Suppressor macrophage treated with lipopolysaccharide for 4 hours (primary cell): ENCODE measurements at regions not wholly inside any gene's neighbourhood (a gene's known extent, or its start where the extent isn't known, plus 50 kb on each side); places are given as distances from the start of the nearest gene placed in this dataset.
A peak's percentile ranks its signal among the peaks of the same experiment; 100 is the strongest.

ENCODE experiments used
- DNase-seq: peaks from one replicate; pipeline ENCODE4 v3.0.0-alpha.2; 2020

DNA sequence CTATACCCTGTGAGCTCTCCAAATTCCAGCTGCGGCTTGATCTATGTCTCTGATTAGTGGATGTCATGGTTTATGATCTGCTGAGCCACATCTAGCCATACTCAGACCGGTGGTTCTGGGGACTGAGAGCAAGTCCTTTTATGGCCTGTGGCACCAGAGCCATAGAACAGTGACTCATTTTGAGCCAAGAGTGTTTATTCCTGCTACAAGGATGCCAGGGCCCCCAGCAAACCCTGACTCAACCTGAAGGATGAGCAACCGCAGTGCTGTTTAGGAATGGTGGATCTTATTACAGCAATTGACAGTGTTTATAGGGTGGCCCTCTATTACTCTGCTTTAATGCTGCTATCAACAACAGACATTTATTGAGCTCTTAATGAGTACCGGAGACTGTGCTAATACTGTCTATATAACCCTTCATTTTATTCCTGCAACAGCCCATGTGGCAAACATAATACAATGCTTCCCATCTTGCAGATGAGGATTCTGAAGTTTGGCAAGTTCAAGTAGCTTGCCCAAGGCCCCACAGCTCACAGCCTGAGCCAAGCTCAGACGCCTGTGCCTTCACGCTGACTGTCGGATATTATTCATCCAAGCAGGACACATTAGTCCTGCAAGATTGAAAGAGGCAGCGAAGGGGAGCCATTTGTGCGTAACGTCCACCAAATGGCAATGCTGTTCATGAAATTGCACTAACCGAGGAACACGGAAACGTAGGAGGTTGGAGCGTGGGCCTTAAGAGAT lies 273.6 kb upstream of the PWP1 start:
- no peak for DNase-seq

DNA sequence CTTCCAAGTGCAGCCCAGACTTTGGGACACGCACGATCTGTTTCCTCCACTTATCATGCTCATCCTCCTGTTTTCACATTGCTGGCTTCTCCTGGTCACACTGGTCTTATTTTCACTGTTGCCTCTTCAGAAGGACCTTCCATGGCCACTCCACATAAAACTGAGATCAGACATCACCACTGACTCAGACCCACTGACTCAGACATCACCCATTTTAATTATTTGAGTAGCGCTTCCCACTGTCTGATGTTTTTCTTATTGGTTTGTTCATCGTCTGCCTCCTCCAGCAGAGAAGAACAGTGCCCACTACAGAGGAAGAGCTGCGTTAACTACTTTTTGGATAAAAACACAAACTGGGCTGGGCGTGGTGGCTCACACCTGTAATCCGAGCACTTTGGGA lies 270.5 kb upstream of the PWP1 start:
- DNase-seq: no peak

DNA sequence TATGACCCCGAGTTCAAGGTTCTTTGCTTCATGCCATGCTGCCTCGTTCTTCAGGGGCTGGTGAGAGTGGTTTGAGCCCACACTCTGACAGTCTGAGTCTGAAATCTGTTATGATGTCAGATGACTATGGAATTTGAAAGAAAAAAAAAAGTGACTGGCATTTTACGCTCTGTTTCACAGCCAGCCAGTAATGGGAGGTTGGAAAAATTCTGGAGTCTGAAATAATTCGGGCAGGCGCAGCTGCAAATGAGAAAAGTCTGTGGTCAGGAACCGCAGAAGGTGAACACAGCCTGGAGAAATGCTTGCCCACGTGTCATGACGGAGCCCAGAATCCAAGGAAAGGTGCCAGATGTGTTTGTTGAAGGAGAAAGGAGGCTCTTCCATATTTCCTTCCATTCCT lies 269.8 kb upstream of the PWP1 start:
- no peak for DNase-seq

DNA sequence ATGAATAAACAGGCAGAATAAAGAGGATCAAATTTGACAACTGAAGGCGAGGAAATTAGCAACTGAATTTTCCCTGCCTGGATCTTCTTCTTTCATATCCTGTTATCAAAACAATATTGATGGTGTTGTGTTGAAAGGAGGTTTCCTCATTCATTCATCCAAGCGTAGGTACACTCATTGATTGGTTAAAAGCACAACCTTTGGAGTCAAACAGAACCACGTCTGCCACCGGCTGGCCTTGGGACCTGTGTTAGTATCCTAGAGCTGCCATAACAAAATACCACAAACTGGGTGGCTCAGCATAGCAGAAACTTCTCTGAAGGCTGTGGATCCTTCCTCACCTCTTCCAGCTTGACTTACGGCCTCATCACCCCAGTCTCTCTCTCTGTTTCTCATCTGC lies 268.6 kb upstream of the PWP1 start:
- DNase-seq: no peak

DNA sequence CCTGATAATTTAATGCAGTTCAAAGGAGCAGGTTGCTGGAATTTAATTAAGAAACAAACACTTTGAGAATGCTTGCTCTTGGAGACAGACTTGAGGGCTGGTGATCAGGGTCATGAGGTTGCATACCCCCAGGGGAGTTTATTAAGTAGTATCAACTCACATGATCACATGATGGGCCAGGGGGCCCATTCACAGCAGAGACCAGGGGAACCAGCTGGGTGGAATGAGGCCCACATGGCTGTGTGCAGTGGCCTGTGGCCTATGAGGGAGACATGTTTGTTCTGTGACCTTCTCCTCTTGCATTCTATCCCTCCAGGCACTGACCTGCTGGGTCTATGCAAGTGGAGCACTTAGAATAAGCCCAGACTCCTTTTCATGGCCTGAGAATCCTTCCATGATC lies 266.6 kb upstream of the PWP1 start:
- DNase-seq: no peak

DNA sequence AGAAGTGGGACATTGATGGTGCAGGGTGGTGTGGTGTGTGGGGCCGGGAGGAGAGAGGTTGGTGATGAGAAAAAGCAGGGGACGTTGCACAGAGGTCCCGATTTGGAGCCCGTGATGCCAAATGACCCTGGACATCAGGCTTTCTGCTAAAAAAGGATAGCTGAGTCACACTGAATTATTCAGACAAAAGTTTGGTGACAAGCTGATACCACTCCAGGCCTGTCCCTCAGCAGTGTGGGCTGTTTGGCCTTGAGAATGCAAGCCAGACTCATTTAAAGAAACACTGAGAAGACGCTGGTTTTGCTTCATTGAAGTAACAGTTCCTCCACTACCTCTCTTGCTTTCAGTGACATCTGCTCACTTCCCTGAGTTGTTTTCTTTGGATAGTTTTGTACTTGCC lies 262.1 kb upstream of the PWP1 start:
- DNase-seq: no peak

DNA sequence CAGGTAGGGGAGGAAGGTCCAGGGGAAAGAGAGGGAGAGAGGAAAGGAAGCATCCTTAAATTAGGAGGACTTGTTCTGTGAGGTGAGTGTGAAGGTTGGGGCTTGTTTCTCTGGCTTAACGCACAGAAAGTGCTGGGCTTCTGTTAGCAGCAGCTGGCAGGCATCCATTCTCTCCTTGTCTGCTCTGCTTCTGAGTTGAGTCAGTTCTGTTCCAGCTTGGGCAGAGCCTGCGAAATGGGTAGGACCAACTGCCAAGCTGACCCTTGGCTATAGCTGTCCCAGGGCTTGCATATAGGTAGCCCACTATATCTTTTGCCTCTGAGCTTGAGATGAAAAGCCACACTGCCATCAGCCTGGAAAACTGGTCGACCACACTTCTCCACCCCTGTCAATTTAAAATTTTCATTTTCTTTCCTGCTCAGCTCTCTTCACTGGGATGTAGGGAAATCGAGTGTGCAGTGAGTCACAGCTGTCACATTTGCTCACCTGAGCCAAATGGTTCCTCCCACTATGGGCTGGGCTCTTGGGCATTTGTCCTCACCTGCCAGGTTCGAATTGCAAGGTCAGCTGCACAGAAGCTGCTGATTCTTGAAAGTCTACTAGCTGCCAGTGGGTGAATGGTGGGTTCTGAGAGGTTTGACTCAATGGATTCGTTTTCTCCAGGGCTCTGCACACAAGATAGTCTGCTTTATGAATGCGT lies 256.4 kb upstream of the PWP1 start:
- DNase-seq: no peak

DNA sequence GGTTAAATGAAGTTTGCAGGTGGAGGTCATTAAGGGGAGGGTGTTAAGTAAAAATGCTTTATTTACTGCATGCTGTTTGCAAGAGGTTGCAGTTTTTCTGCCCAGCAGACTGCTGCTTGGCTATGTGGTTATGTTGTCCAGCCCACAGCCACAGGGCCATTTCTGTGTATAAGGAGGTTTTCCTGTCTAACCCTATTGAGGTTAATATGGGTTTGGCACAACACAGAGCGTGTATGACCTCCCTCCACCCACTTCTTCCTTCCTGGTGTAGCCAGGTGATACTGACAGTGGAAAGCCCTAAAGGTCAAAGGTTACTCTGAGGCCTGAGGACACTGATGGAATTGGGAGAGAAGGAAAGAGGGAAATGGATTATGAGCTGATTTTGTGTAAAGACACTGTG lies 253.7 kb upstream of the PWP1 start:
- no peak for DNase-seq

DNA sequence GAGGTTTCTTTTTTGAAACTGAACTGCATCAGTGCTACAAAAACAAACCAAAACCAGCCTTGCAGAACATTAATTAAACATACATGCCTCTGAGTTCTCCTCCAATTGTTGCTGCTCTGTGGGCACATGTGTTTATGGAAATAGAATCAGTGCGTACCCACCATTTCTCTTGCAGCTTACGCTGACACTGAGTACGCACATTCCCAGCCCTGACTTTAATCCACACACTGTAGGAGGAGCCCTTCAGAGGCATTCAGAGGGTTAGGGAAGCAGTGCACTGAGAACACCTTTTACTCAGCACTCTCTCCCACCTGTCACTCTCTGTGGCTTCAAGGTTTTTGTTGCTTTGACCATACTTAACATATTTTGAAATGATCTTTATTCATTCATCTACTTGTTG lies 250.5 kb upstream of the PWP1 start:
- no peak for DNase-seq

DNA sequence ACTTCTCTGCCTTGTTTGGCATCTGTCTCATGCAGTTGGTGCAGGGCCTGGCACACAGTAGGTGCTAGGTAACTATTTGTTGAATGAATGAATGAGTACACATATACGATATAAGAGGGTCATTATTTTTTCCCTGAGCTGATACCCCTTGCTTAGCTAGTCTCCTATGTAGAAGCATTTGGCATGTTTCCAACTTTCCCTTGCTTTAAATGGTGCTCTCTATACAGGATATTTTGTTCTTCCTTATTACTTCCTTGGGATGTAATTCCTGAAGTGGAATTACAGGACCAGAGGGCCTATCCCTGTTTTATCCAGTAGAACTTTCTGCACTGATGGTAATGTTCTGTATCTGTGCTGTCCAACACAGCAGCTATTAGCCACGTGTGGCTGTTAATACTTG lies 250.1 kb upstream of the PWP1 start:
- DNase-seq: no peak

DNA sequence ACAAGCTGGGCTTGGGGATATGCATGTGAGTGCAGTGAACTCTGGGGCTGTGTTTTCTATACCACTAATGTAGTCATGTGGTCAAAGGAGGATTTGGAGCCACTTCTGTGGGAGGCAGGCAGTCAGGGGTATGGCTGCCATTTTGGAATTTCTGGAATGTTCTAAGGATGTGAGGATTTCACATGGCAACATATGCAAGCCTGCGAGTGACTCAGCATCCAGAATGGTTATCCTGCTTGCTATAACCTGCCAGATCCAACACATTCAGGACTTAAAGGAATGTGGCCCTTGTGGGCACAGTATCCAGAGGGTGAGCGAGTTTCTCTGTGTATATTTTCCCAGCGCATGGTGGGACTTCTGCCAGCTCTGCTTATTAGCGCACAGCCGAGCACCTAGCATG lies 249.2 kb upstream of the PWP1 start:
- no peak for DNase-seq

DNA sequence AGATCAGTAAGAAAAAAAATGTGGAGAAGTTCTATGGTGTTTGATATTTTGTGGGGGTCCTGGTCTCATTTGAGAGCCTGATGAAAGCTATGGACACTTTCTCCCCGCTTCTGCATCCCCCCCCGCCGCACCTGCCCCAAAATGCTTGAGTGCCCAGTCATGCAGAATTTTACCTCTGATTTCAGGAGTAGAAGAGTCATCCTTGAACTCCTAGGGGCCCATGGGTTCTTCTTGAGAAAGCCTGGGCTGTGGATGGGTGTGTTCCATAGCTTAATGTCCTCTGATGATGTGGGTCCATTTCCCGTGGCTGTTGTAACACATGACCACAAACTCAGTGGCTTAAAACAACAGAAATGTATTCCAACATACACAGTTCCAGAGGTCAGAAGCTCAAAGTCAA lies 248.8 kb upstream of the PWP1 start:
- no peak for DNase-seq

DNA sequence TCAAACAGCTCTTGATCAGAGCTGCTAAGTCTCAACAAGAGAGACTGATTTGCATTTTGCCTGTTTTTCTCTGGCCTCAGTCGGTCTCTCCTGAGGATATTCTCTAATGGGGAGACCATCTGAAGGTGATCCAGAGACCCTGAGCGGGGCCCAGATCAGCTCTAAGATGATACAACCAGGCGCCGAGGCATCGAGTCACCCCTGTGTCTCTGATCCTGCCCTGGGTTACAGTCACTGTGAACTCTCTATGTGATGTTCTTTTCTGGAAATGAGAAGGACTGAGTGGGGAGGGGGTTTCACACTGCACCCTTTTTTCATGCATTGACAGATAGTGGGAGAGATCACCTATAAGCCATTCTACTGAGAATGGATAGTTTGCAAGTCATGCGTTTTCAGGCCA lies 247.6 kb upstream of the PWP1 start:
- no peak for DNase-seq

DNA sequence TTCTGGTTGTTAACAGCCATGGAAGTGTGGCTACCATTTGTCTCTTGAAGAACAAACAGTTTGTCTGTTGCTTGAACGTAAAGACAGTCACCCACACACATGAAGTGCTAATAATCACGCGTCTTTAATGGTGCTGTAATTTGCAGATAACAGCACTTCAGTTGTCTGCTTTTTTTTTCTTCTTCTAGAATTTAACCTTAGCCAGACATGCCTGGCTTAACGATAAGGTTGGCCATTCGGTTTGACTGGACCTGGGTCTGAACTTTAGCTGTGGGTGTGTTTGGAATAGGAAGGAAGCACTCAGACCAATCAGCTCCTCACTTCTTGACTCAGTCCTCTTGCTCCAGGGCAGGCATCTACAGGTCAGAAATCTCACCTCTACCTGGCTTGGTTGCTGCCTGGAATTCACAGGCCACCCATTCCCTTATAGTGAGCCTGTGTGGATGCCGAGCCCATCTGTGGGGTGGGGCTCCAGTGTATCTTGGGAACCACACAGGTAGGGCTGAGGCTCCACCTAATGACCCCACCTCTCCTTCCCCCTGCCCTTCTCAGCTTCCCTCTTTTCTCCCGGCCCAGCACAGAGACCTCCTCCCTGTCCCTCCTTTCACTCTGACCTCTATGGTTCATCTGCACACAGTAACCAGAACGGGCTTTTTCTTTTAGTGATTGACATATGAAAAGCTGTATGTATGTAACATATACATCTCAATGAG lies 246.4 kb upstream of the PWP1 start:
- no peak for DNase-seq

DNA sequence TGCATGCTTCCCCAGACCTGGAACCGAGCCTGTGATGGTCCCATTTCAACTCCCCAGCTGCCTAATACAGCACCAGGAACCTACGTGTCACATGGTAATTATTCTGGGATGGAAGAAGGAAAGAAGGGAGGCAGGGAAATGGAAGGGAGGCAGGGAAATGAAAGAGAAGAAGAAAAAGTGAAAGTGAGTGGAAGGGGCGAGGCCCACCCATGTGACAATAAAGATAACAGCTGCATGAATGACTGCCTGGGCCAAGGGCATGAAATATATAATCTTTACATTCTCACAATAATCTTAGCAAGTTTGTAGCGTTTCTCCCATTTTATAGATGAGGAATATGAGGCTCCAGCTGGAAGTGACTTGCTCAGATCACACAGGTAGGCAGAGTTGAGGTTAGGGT lies 245.0 kb upstream of the PWP1 start:
- no peak for DNase-seq

DNA sequence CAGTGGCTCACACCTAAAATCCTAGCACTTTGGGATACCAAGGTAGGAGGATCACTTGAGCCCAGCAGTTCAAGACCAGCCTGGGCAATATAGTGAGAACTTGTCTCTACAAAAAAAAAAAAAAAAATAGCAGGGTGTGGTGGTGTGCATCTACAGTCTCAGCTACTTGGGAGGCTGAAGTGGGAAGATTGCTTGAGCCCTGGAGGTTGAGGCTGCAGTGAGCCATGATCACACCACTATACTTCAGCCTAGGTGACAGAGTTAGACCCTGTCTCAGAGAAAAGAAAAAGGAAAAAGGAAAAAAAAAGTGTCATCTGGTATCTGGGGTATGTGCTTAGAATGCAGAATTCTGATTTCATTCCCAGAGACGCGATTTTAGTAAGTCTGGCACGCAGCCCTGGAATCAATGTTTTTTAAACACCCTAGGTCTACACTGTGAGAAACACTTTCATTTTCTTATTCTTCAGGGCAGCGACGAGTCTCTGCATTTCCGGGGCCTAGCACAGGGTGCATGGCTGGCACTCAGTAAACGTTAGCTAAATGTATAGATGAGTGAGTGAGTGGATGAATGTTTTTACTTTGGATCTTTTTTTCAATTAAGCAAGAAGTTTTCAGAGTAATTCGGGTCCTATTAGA lies 243.8 kb upstream of the PWP1 start:
- no peak for DNase-seq

DNA sequence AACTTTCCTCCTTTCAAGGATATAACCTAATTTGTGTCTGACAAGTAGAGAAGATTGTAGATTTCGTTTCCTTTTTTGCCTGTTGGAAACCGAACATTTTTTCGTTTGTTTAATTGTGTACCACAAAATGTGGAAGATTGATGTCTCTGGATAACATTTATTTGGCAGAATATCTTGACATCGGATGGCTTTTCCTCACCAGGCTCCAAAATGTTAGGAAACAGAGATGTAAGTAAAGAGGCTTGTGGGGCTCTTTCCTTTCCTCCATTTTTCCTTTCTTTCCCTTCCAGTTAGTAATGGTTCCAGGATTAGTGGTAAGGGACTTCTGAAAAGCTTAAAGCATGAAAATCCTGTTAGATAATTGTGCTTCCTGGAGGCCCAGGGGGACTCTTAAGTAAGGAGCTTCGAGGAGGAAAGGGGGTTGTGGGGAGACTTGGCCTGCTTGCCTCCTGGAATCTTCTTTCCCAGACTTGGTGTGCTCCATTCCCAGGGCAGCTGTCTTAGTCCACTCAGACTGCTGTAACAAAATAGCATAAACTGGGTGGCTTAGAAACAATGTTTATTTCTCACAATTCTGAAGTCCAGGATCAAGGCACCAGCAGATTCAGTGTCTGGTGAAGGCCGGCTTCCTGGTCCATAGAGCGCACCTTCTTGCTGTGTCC lies 243.1 kb upstream of the PWP1 start:
- no peak for DNase-seq

DNA sequence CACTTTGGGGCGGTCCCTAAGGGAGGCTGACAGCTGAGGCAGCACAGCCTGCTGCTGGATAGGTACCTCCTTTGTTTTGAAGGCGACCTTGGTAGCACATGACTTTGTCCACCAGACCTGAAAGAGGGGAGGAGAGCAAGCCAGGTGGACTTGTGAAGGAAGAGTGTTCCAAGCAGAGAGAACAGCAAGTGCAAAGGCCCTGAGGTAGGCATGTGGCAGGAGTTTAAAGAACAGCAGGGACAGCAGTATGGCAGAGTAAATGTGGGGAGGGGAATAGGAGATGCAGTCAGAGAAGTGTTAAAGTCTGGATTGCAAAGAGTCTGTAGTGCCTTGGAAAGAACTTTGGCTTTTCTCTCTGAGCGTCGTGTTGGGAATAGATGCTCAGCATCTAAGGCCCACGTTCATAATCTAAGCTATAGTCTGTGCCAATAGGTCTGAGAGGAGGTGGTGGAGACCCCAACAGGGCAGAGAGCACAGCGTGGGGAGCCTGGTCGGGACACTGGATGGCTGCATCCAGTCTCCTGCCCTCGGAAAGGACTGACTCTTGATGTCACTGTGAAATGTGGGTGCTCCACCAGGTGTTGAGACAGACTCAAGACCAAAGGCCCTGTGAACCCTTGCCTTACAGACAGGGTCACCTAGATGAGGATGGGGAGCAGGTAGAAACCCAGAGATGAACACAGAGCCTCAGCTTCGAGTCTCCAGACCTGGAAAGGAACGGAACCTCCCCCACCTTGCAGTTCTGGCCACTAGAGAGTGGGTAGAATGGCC lies 242.1 kb upstream of the PWP1 start:
- no peak for DNase-seq

DNA sequence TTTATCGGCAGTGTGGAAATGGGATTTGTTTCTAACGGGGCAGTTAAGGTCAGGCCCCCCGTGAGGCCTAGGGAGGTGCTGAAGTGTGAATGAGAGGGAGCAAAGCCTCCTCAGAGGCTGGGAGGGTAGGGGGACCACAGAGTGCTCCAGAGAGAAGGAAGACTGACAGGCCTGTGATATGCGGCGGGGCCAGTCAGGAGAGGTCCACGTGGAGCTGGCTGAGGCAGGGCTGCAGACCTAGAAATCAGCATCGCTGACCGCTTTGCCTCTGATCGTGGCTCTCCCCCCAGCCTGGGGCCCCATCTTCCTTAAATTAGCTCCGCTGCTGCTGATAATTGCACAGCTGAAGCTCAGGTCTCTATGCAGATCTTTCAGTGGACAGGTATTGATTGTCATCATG lies 240.8 kb upstream of the PWP1 start:
- DNase-seq: no peak

DNA sequence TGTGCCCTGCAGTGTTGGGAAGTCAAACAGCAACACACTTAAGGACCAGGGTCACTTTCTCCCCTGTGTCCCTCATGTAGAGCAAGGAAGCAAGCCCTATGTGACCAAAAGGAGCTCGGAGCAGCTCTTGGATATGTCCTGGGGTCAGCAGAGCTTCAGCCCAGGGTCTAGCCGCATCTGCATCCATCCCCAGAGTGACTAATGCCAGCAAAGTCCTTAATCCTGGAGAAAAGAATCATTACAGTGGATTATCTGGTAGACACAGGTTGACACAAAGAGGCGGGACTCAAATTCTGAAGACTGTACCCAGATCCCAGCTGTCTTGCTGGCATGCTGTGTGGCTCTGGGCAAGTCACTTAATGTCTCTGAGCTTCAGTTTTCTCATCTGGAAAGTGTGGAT lies 239.1 kb upstream of the PWP1 start:
- DNase-seq: no peak

DNA sequence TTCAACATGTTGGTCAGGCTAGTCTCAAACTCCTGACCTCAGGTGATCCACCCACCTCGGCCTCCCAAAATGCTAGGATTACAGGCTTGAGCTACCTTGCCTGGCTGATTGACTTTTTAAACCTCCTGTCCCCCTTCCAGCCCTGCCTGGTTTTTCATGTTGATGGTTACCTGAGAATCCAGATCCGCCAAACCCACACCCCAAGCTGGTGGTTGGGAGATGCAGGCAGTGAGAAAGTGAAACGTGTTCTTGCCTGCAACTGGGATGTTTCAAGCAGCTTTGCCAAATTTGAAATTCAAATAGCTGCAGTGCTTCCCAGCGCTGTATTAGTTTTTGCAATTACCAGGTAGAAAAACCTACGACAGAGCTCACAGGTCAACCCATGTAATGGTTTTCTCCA lies 238.3 kb upstream of the PWP1 start:
- no peak for DNase-seq

DNA sequence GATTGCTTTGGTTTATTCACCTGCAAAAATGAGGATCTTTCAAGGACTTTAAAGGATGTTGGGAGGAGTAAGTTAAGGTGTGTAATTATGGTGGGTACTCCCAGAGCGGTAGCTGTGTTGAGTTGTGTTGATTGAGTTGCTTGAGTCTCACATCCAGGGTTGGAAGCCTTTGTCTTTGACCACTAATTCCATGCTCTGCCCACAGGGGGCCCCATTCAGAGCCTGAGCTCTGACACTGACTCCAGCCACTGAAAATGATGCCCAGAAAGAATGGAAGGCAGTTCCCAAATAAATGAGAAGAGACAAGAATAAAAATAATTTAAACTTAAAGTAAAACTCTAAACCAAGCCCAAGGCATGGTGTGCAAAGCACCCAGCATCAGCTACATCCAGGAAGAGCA lies 237.4 kb upstream of the PWP1 start:
- peak; percentile 35 for DNase-seq

DNA sequence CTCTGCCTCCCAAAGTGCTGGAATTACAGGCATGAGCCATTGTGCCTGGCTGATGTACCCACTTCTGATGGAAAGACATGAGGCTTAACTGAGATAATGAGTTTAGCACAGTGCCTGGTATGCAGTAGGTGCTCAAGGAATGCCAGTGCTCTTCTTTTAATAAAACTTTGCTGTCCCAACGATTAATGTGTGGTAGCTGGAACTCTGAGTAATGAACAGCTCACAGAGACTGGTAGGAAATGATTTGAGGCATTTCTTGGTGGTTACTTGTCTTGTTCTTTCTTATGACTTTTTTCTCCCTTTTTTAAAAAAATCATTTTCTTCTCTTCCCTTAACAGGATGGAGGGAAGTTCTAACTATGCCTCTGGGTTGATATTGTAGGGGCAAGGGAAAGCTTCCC lies 235.7 kb upstream of the PWP1 start:
- DNase-seq: no peak
